ENCODE measurements at regions not wholly inside any gene's neighbourhood (a gene's known extent, or its start where the extent isn't known, plus 50 kb on each side); places are given as distances from the start of the nearest gene placed in this dataset.

DNA sequence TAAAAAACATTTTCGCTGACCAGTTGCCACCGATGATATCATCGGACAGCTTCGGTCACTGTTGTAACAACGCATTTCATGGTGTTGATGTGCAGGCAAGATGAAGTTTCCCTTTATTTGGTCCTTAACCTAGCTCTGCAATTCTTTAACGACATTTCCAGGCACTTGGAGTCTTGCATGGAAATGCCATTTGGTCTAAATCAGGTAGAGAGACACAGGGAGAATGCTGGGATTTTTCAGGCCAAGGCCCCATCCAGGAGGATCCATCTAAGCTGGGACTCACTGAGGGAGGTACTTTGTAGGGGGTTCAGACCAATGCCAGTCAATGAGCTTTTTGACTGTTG is 121.5 kb upstream of the RCN1 start:
- BruUV-seq (replicated peaks), result no TSS peak
- no peak overlapping the region for H3K27ac ChIP-seq (ENCODE audit: low read depth, low read length, poor library complexity, severe bottlenecking)
- no peak overlapping the region for H3K4me2 ChIP-seq (ENCODE audit: low read length)
- H3K9me2 ChIP-seq (ENCODE audit: insufficient read depth, low read length), result no peaks in the 10 kb centered on the region
- CTCF ChIA-PET (ENCODE audit: unreplicated experiment), result no interaction called here
- TF ChIP-seq, protein P1, sequence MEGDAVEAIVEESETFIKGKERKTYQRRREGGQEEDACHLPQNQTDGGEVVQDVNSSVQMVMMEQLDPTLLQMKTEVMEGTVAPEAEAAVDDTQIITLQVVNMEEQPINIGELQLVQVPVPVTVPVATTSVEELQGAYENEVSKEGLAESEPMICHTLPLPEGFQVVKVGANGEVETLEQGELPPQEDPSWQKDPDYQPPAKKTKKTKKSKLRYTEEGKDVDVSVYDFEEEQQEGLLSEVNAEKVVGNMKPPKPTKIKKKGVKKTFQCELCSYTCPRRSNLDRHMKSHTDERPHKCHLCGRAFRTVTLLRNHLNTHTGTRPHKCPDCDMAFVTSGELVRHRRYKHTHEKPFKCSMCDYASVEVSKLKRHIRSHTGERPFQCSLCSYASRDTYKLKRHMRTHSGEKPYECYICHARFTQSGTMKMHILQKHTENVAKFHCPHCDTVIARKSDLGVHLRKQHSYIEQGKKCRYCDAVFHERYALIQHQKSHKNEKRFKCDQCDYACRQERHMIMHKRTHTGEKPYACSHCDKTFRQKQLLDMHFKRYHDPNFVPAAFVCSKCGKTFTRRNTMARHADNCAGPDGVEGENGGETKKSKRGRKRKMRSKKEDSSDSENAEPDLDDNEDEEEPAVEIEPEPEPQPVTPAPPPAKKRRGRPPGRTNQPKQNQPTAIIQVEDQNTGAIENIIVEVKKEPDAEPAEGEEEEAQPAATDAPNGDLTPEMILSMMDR (conservative IDR thresholded peaks at IDR 0.05; ENCODE audit: low read length), result no peak
- TF ChIP-seq EZH2phosphoT487 (IDR thresholded peaks at IDR 0.05; ENCODE audit: borderline replicate concordance, low read depth, low read length), result no peak
- no peak overlapping the region for H3K4me3 ChIP-seq (ENCODE audit: low read depth, low read length, poor library complexity, severe bottlenecking)
- no peak overlapping the region for H2AFZ ChIP-seq (ENCODE audit: low read length)
- H3K79me2 ChIP-seq (ENCODE audit: insufficient read depth, low read depth, low read length), result no peaks in the 10 kb centered on the region
- H4K20me1 ChIP-seq (ENCODE audit: insufficient read depth, low read length), result no peaks in the 10 kb centered on the region
- intact Hi-C loops (cut with micrococcal nuclease; ENCODE audit: unreplicated experiment), result no loop called here
- no peaks in the 10 kb centered on the region for H3K4me1 ChIP-seq (ENCODE audit: insufficient read depth, low read length, poor library complexity, severe bottlenecking)
- no peaks in the 10 kb centered on the region for H3K36me3 ChIP-seq (ENCODE audit: insufficient read depth, low read length)
- POLR2A ChIA-PET, result no interaction called here
- H3K9me3 ChIP-seq (ENCODE audit: low read length), result no peaks in the 10 kb centered on the region
- no peak for DNase-seq (ENCODE audit: low spot score)

DNA sequence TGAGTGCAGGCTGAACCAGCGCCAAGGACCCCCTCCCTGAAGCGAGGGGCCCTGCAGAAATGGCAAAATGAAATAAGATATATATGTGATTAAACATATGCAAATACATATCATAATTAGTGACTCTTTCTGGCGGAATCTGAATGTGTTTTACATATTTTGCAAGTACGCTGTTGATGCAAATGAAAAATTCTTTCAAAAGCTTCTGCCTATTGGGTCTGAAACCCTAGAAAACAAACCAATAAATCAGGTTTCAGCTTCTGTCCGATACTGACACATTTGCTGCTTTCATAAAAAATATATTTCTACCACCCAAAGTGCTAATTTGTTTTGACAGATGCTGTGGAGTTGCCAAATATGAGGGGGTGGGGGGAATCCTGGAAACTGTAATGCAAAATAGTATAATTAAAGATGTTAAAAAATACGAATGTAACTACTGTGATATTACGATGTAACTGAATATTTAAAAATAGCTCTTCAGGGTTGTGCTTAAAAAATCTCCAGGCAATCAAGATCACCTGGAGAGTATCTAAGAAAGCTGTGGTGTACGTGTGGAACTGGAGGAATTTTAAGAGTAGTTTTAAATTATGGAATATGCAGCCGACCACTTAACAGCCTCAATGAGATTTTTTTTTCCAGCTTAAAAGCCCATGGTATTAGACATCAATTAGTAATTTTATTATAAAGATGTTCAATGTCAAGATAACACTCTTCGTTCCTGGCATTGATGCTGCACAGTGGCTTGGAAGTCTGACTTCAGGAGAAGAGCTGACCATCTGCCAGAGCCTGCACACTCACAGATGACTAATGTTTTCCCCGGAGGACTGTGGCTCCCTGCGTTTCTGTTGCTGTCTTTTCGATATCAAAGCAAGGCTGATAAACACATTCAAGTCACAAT is 122.2 kb upstream of the RCN1 start:
- H3K27ac ChIP-seq (ENCODE audit: low read depth, low read length, poor library complexity, severe bottlenecking), result no peak overlapping the region
- intact Hi-C loops (cut with micrococcal nuclease; ENCODE audit: unreplicated experiment), result no loop called here
- H3K9me2 ChIP-seq (ENCODE audit: insufficient read depth, low read length), result no peaks in the 10 kb centered on the region
- H3K4me1 ChIP-seq (ENCODE audit: insufficient read depth, low read length, poor library complexity, severe bottlenecking), result no peaks in the 10 kb centered on the region
- BruUV-seq (replicated peaks), result no TSS peak
- POLR2A ChIA-PET, result interaction anchor here (0.6 kb wide), 1 partner anchor 446 kb away, joined by 4 read pairs; no protein-coding TSS in a partner anchor
- no peak for DNase-seq (ENCODE audit: low spot score)
- no peak overlapping the region for H3K4me3 ChIP-seq (ENCODE audit: low read depth, low read length, poor library complexity, severe bottlenecking)
- H4K20me1 ChIP-seq (ENCODE audit: insufficient read depth, low read length), result no peaks in the 10 kb centered on the region
- H2AFZ ChIP-seq (ENCODE audit: low read length), result peak overlapping the region; percentile 5; the same call in 1 of the 2 replicates
- no peaks in the 10 kb centered on the region for H3K79me2 ChIP-seq (ENCODE audit: insufficient read depth, low read depth, low read length)
- H3K36me3 ChIP-seq (ENCODE audit: insufficient read depth, low read length), result no peaks in the 10 kb centered on the region
- no peak for TF ChIP-seq EZH2phosphoT487 (IDR thresholded peaks at IDR 0.05; ENCODE audit: borderline replicate concordance, low read depth, low read length)
- TF ChIP-seq, protein P1 (conservative IDR thresholded peaks at IDR 0.05; ENCODE audit: low read length), result no peak
- H3K4me2 ChIP-seq (ENCODE audit: low read length), result no peak overlapping the region
- H3K9me3 ChIP-seq (ENCODE audit: low read length), result no peaks in the 10 kb centered on the region
- CTCF ChIA-PET (ENCODE audit: unreplicated experiment), result no interaction called here

DNA sequence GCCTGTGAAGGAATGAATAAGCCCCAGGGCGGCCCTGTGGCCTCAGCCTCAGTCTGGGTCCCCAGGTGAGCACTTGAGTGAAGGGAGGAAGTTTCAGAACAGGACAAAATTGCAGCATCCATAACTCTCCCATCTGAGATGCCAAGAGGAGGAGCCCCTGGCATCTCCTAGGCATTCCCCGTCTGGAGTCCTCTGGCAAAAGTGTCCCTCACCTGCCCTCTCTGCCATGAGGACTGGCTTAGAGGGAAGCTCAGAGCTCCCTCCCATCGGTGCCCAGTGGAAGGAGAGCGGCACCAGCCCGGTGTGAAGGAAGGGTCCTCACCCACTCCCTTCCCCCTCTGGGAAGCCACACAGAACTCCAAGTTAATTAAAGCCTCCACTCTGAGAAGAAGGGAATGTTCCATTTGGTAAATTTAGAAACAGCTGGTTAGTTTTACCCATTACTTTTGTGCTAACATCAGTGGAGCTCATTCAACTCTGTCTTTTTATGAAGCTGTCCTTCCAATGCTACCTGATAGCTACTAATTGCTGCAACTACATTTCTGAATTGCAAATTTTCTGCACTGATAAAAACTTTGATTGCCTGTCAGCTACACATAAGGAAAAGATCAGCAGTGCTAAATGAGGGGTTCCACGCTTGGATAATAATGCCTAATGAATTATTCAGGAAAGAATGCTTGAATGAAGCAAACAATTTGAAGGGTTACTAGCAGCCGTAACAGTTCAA is 123.3 kb upstream of the RCN1 start:
- no TSS peak for BruUV-seq (replicated peaks)
- H3K9me2 ChIP-seq (ENCODE audit: insufficient read depth, low read length), result no peaks in the 10 kb centered on the region
- no peaks in the 10 kb centered on the region for H3K79me2 ChIP-seq (ENCODE audit: insufficient read depth, low read depth, low read length)
- ChIA-PET CTCF (ENCODE audit: unreplicated experiment) (no interaction called here), POLR2A (no interaction called here)
- TF ChIP-seq, protein P1 (conservative IDR thresholded peaks at IDR 0.05; ENCODE audit: low read length), result no peak
- TF ChIP-seq EZH2phosphoT487 (IDR thresholded peaks at IDR 0.05; ENCODE audit: borderline replicate concordance, low read depth, low read length), result no peak
- H3K27ac ChIP-seq (ENCODE audit: low read depth, low read length, poor library complexity, severe bottlenecking), result no peak overlapping the region
- no peaks in the 10 kb centered on the region for H3K4me1 ChIP-seq (ENCODE audit: insufficient read depth, low read length, poor library complexity, severe bottlenecking)
- no peak overlapping the region for H3K4me2 ChIP-seq (ENCODE audit: low read length)
- H3K4me3 ChIP-seq (ENCODE audit: low read depth, low read length, poor library complexity, severe bottlenecking), result no peak overlapping the region
- intact Hi-C loops (cut with micrococcal nuclease; ENCODE audit: unreplicated experiment), result no loop called here
- no peak overlapping the region for H2AFZ ChIP-seq (ENCODE audit: low read length)
- no peaks in the 10 kb centered on the region for H4K20me1 ChIP-seq (ENCODE audit: insufficient read depth, low read length)
- H3K36me3 ChIP-seq (ENCODE audit: insufficient read depth, low read length), result no peaks in the 10 kb centered on the region
- no peak for DNase-seq (ENCODE audit: low spot score)
- H3K9me3 ChIP-seq (ENCODE audit: low read length), result no peaks in the 10 kb centered on the region
